HEK293 (cell line): ENCODE measurements at regions not wholly inside any gene's neighbourhood (a gene's known extent, or its start where the extent isn't known, plus 50 kb on each side); places are given as distances from the start of the nearest gene placed in this dataset.

Experiments
- BCL11A ChIP-seq: fragments of 450-650 bp; formaldehyde crosslinking; IDR thresholded peaks from 2 replicates; pipeline ENCODE4 v1.5.1; 2016; ENCODE audit warnings: low read depth, missing biosample characterization, missing genetic modification characterization
- HOXA7 ChIP-seq: sonication (generic); formaldehyde crosslinking; IDR thresholded peaks from 2 replicates; pipeline ENCODE4 v1.8.1; 2022; ENCODE audit warnings: missing genetic modification reagents, borderline replicate concordance
- KLF1 ChIP-seq: fragments of 450-650 bp; formaldehyde crosslinking; IDR thresholded peaks from 2 replicates; pipeline ENCODE4 v1.5.1; 2016; ENCODE audit warnings: missing biosample characterization, missing genetic modification characterization
- MYNN ChIP-seq: fragments of 450-650 bp; formaldehyde crosslinking; IDR thresholded peaks from 2 replicates; pipeline ENCODE4 v1.5.1; 2016; ENCODE audit warnings: missing biosample characterization, missing genetic modification characterization, borderline replicate concordance
- SCRT1 ChIP-seq: fragments of 450-650 bp; formaldehyde crosslinking; IDR thresholded peaks from 2 replicates; pipeline ENCODE4 v1.5.1; 2016; ENCODE audit warnings: missing biosample characterization, missing genetic modification characterization, borderline replicate concordance
- ZBTB11 ChIP-seq: fragments of 450-650 bp; formaldehyde crosslinking; conservative IDR thresholded peaks from 2 replicates; pipeline ENCODE4 v1.5.1; 2016; ENCODE audit warnings: low read depth, missing biosample characterization, missing genetic modification characterization
- ZFP37 ChIP-seq: fragments of 450-650 bp; formaldehyde crosslinking; IDR thresholded peaks from 2 replicates; pipeline ENCODE4 v1.5.1; 2016; ENCODE audit warnings: missing biosample characterization, missing genetic modification characterization
- ZNF114 ChIP-seq: fragments of 450-650 bp; formaldehyde crosslinking; IDR thresholded peaks from 2 replicates; pipeline ENCODE4 v1.5.0; 2017; ENCODE audit warnings: missing biosample characterization, missing genetic modification characterization
- ZNF513 ChIP-seq: fragments of 450-650 bp; IDR thresholded peaks from 2 replicates; pipeline ENCODE4 v1.5.1; 2018; ENCODE audit warnings: missing biosample characterization, missing genetic modification characterization
- ZNF580 ChIP-seq: fragments of 450-650 bp; formaldehyde crosslinking; IDR thresholded peaks from 2 replicates; pipeline ENCODE4 v1.5.1; 2016; ENCODE audit warnings: missing biosample characterization, missing genetic modification characterization
- TF ChIP-seq, protein P1 (sequence below): fragments of 450-650 bp; formaldehyde crosslinking; IDR thresholded peaks from 2 replicates; pipeline ENCODE4 v1.5.1; 2016; ENCODE audit warnings: missing biosample characterization, missing genetic modification characterization
- TF ChIP-seq, protein P2 (sequence below): fragments of 450-650 bp; formaldehyde crosslinking; IDR thresholded peaks from 2 replicates; pipeline ENCODE4 v1.5.1; 2016; ENCODE audit warnings: missing biosample characterization, missing genetic modification characterization
- TF ChIP-seq, protein P3 (sequence below): fragments of 450-650 bp; formaldehyde crosslinking; IDR thresholded peaks from 2 replicates; pipeline ENCODE4 v1.5.1; 2016; ENCODE audit warnings: missing biosample characterization, missing genetic modification characterization, borderline replicate concordance
- TF ChIP-seq, protein P4 (sequence below): fragments of 450-650 bp; formaldehyde crosslinking; IDR thresholded peaks from 2 replicates; pipeline ENCODE4 v1.5.1; 2016; ENCODE audit warnings: missing biosample characterization, missing genetic modification characterization, low read depth

- TF ChIP-seq ZNF513 (tag by site-specific recombination) (no peak), ZFP37 (tag by site-specific recombination) (no peak), HOXA7 (CRISPR knock-in tag) (no peak), BCL11A (tag by site-specific recombination) (no peak), ZNF580 (tag by site-specific recombination) (no peak), ZBTB11 (tag by site-specific recombination) (no peak), ZNF114 (tag by site-specific recombination) (no peak), SCRT1 (tag by site-specific recombination) (no peak), MYNN (tag by site-specific recombination) (no peak), KLF1 (tag by site-specific recombination) (no peak)
- TF ChIP-seq, protein P1, sequence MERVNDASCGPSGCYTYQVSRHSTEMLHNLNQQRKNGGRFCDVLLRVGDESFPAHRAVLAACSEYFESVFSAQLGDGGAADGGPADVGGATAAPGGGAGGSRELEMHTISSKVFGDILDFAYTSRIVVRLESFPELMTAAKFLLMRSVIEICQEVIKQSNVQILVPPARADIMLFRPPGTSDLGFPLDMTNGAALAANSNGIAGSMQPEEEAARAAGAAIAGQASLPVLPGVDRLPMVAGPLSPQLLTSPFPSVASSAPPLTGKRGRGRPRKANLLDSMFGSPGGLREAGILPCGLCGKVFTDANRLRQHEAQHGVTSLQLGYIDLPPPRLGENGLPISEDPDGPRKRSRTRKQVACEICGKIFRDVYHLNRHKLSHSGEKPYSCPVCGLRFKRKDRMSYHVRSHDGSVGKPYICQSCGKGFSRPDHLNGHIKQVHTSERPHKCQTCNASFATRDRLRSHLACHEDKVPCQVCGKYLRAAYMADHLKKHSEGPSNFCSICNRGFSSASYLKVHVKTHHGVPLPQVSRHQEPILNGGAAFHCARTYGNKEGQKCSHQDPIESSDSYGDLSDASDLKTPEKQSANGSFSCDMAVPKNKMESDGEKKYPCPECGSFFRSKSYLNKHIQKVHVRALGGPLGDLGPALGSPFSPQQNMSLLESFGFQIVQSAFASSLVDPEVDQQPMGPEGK (tag by site-specific recombination) = no peak
- TF ChIP-seq, protein P2, sequence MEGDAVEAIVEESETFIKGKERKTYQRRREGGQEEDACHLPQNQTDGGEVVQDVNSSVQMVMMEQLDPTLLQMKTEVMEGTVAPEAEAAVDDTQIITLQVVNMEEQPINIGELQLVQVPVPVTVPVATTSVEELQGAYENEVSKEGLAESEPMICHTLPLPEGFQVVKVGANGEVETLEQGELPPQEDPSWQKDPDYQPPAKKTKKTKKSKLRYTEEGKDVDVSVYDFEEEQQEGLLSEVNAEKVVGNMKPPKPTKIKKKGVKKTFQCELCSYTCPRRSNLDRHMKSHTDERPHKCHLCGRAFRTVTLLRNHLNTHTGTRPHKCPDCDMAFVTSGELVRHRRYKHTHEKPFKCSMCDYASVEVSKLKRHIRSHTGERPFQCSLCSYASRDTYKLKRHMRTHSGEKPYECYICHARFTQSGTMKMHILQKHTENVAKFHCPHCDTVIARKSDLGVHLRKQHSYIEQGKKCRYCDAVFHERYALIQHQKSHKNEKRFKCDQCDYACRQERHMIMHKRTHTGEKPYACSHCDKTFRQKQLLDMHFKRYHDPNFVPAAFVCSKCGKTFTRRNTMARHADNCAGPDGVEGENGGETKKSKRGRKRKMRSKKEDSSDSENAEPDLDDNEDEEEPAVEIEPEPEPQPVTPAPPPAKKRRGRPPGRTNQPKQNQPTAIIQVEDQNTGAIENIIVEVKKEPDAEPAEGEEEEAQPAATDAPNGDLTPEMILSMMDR = no peak
- TF ChIP-seq, protein P3, sequence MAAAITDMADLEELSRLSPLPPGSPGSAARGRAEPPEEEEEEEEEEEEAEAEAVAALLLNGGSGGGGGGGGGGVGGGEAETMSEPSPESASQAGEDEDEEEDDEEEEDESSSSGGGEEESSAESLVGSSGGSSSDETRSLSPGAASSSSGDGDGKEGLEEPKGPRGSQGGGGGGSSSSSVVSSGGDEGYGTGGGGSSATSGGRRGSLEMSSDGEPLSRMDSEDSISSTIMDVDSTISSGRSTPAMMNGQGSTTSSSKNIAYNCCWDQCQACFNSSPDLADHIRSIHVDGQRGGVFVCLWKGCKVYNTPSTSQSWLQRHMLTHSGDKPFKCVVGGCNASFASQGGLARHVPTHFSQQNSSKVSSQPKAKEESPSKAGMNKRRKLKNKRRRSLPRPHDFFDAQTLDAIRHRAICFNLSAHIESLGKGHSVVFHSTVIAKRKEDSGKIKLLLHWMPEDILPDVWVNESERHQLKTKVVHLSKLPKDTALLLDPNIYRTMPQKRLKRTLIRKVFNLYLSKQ (tag by site-specific recombination) = no peak
- TF ChIP-seq, protein P4, sequence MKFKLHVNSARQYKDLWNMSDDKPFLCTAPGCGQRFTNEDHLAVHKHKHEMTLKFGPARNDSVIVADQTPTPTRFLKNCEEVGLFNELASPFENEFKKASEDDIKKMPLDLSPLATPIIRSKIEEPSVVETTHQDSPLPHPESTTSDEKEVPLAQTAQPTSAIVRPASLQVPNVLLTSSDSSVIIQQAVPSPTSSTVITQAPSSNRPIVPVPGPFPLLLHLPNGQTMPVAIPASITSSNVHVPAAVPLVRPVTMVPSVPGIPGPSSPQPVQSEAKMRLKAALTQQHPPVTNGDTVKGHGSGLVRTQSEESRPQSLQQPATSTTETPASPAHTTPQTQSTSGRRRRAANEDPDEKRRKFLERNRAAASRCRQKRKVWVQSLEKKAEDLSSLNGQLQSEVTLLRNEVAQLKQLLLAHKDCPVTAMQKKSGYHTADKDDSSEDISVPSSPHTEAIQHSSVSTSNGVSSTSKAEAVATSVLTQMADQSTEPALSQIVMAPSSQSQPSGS = no peak
Observed at GRCh38 chr2:75278821-75279379, 79.6 kb upstream of the TACR1 start.
